Stomach (tissue), 4 donors: ENCODE measurements at regions not wholly inside any gene's neighbourhood (a gene's known extent, or its start where the extent isn't known, plus 50 kb on each side); places are given as distances from the start of the nearest gene placed in this dataset.

Experiments
- EP300 ChIP-seq: sonication (generic); formaldehyde crosslinking; IDR thresholded peaks from one replicate; pipeline ENCODE4 v1.6.1; 2017; ENCODE audit warnings: antibody characterized with exemption
- POLR2A ChIP-seq, 4 donors: fragments of 450-650 bp; IDR thresholded peaks; one replicate each; pipeline ENCODE4 v1.6.1; 2016; ENCODE audit warnings: antibody characterized with exemption in 4 of 4, control low read depth in 2 of 4, mild to moderate bottlenecking in 1 of 4, moderate library complexity in 1 of 4
- POLR2AphosphoS5 ChIP-seq, 3 donors: sonication (generic); formaldehyde crosslinking; IDR thresholded peaks; one replicate each; pipeline ENCODE4 v1.6.1; 2016; ENCODE audit warnings: antibody characterized with exemption in 3 of 3
- TF ChIP-seq, protein P1 (sequence below), 7 experiments: fragments of 450-650 bp in 4 of 7; fragments of 200-600 bp in 3 of 7; sonication (generic) in 3 of 7; IDR thresholded peaks; one replicate each; pipeline ENCODE4 v1.5.1; 2016 to 2019; ENCODE audit warnings: antibody characterized with exemption in 7 of 7, control low read depth in 2 of 7, mild to moderate bottlenecking in 1 of 7

GRCh38 chr2:215790523-215791421 is 222.6 kb downstream of the MREG start:
- no peak for TF ChIP-seq EP300
- TF ChIP-seq, protein P1, sequence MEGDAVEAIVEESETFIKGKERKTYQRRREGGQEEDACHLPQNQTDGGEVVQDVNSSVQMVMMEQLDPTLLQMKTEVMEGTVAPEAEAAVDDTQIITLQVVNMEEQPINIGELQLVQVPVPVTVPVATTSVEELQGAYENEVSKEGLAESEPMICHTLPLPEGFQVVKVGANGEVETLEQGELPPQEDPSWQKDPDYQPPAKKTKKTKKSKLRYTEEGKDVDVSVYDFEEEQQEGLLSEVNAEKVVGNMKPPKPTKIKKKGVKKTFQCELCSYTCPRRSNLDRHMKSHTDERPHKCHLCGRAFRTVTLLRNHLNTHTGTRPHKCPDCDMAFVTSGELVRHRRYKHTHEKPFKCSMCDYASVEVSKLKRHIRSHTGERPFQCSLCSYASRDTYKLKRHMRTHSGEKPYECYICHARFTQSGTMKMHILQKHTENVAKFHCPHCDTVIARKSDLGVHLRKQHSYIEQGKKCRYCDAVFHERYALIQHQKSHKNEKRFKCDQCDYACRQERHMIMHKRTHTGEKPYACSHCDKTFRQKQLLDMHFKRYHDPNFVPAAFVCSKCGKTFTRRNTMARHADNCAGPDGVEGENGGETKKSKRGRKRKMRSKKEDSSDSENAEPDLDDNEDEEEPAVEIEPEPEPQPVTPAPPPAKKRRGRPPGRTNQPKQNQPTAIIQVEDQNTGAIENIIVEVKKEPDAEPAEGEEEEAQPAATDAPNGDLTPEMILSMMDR (IDR thresholded peaks at IDR 0.05): no peak
- no peak for TF ChIP-seq POLR2AphosphoS5 (IDR thresholded peaks at IDR 0.05)
- TF ChIP-seq POLR2A (IDR thresholded peaks at IDR 0.05): no peak
